ENCODE measurements at regions not wholly inside any gene's neighbourhood (a gene's known extent, or its start where the extent isn't known, plus 50 kb on each side); places are given as distances from the start of the nearest gene placed in this dataset.

DNA sequence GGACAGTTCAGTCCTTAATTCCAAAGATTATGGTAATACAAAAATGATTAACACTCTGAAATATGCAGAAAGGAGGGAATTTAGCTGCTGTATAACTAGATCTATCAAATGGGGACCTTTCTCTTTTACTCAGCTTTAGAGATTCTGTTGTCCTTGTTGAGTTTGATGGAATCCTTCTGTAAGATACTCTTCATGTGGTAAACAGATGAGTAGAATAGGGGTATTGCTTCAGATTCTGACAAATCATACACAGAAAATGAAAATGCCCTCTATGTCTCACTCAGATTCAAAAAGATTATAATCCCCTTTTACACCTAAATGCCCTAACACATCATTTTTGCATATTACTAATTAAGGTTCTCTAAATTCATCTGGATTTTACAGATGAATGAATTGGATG, 50.7 kb downstream of the ARHGAP35 start:
- no peak overlapping the region for H3K4me3 ChIP-seq (ENCODE audit: insufficient read depth, low read depth, low read length)
- H3K36me3 ChIP-seq (replicated peaks; ENCODE audit: control insufficient read depth, insufficient read depth, low read length): no peaks in the 10 kb centered on the region
- H3K27me3 ChIP-seq (ENCODE audit: control insufficient read depth, insufficient read depth, low read length): no peaks in the 10 kb centered on the region
- no peak for DNase-seq

- DNase-seq: no peak
- no peak overlapping the region for H3K4me3 ChIP-seq (ENCODE audit: insufficient read depth, low read depth, low read length)
Observed at GRCh38 chr19:46913198-46913851, 52.5 kb downstream of the ARHGAP35 start.

GRCh38 chr19:46913852-46914430, 53.1 kb downstream of the ARHGAP35 start:
- Histone ChIP-seq H3K36me3 (replicated peaks; ENCODE audit: control insufficient read depth, insufficient read depth, low read length) (peaks cover 1% of the 10 kb centered on the region), H3K27me3 (ENCODE audit: control insufficient read depth, insufficient read depth, low read length) (no peaks in the 10 kb centered on the region), H3K4me3 (ENCODE audit: insufficient read depth, low read depth, low read length) (no peak overlapping the region)
- DNase-seq: no peak

More at GRCh38 chr19:46913198-46913851, 52.5 kb downstream of the ARHGAP35 start:
- no peaks in the 10 kb centered on the region for H3K27me3 ChIP-seq (ENCODE audit: control insufficient read depth, insufficient read depth, low read length)
- H3K36me3 ChIP-seq (replicated peaks; ENCODE audit: control insufficient read depth, insufficient read depth, low read length): no peaks in the 10 kb centered on the region

GRCh38 chr19:46915386-46915785, 54.6 kb downstream of the ARHGAP35 start:
- DNase-seq: no peak
- Histone ChIP-seq H3K36me3 (replicated peaks; ENCODE audit: control insufficient read depth, insufficient read depth, low read length) (peaks cover 4% of the 10 kb centered on the region), H3K27me3 (ENCODE audit: control insufficient read depth, insufficient read depth, low read length) (no peaks in the 10 kb centered on the region), H3K4me3 (ENCODE audit: insufficient read depth, low read depth, low read length) (no peak overlapping the region)

- Histone ChIP-seq H3K36me3 (replicated peaks; ENCODE audit: control insufficient read depth, insufficient read depth, low read length) (peaks cover 8% of the 10 kb centered on the region), H3K4me3 (ENCODE audit: insufficient read depth, low read depth, low read length) (no peak overlapping the region), H3K27me3 (ENCODE audit: control insufficient read depth, insufficient read depth, low read length) (no peaks in the 10 kb centered on the region)
- DNase-seq: no peak
Observed at GRCh38 chr19:46917002-46917401, 56.2 kb downstream of the ARHGAP35 start.

DNA sequence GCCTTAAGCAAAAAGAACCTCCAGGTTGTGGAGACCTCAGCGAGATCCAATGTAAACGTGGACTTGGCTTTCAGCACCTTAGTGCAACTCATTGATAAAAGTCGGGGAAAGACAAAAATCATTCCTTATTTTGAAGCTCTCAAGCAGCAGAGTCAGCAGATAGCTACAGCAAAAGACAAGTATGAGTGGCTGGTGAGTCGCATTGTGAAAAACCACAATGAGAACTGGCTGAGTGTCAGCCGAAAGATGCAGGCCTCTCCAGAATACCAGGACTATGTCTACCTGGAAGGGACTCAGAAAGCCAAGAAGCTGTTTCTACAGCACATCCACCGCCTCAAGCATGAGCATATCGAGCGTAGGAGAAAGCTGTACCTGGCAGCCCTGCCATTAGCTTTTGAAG, 58.5 kb downstream of the ARHGAP35 start:
- Histone ChIP-seq H3K36me3 (replicated peaks; ENCODE audit: control insufficient read depth, insufficient read depth, low read length) (peaks cover 10% of the 10 kb centered on the region), H3K27me3 (ENCODE audit: control insufficient read depth, insufficient read depth, low read length) (no peaks in the 10 kb centered on the region), H3K4me3 (ENCODE audit: insufficient read depth, low read depth, low read length) (no peak overlapping the region)
- DNase-seq: no peak

DNA sequence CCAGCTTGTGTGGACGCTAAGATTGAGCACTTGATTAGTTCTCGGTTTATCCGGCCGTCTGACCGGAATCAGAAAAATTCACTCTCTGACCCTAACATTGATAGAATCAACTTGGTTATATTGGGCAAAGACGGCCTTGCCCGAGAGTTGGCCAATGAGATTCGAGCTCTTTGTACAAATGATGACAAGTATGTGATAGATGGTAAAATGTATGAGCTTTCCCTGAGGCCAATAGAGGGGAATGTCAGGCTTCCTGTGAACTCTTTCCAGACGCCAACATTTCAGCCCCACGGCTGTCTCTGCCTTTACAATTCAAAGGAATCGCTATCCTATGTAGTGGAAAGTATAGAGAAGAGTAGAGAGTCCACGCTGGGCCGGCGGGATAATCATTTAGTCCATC, 59.6 kb downstream of the ARHGAP35 start:
- no peak for DNase-seq
- Histone ChIP-seq H3K36me3 (replicated peaks; ENCODE audit: control insufficient read depth, insufficient read depth, low read length) (peaks cover 10% of the 10 kb centered on the region), H3K27me3 (ENCODE audit: control insufficient read depth, insufficient read depth, low read length) (no peaks in the 10 kb centered on the region), H3K4me3 (ENCODE audit: insufficient read depth, low read depth, low read length) (no peak overlapping the region)

GRCh38 chr19:46921071-46921470, 60.3 kb downstream of the ARHGAP35 start:
- Histone ChIP-seq H3K4me3 (ENCODE audit: insufficient read depth, low read depth, low read length) (no peak overlapping the region), H3K27me3 (ENCODE audit: control insufficient read depth, insufficient read depth, low read length) (no peaks in the 10 kb centered on the region), H3K36me3 (replicated peaks; ENCODE audit: control insufficient read depth, insufficient read depth, low read length) (peaks cover 10% of the 10 kb centered on the region)
- no peak for DNase-seq

- Histone ChIP-seq H3K27me3 (ENCODE audit: control insufficient read depth, insufficient read depth, low read length) (no peaks in the 10 kb centered on the region), H3K4me3 (ENCODE audit: insufficient read depth, low read depth, low read length) (no peak overlapping the region), H3K36me3 (replicated peaks; ENCODE audit: control insufficient read depth, insufficient read depth, low read length) (peaks cover 10% of the 10 kb centered on the region)
- DNase-seq: no peak
Observed at GRCh38 chr19:46922465-46922864, 61.7 kb downstream of the ARHGAP35 start.

DNA sequence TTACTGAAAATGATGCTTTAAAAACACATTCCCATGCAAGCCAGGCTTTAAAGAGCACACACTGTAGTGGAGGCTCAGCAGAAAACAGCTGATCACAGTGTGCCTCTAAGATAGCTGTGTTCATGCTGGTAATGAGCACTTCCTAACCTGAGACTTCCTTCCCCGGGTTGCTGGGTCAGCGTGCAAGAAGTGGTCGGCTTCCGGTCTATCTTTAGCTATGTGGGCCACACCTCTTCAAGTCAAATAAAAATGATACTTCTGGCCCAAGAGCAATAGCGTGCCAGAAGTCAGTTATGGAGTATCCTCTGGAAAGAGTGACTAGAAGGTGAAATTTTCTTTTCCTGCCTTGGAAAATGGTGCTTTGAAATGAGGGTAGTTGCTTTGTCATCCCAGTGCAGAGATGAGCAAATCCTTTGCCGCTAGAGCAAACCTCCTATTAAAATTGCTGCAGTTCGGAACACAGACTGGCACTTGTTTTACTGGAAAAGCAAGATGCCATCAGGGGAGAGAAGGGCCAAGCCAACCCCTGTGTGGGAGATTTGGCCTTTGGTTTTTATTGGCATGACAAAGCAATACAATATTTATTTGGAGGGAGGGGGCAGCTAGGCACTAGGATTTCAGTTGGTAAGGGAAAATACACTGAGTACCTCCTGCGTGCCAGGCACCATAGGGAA, 64.2 kb downstream of the ARHGAP35 start:
- H3K27me3 ChIP-seq (ENCODE audit: control insufficient read depth, insufficient read depth, low read length): no peaks in the 10 kb centered on the region
- H3K36me3 ChIP-seq (replicated peaks; ENCODE audit: control insufficient read depth, insufficient read depth, low read length): peaks cover 5% of the 10 kb centered on the region
- DNase-seq: no peak
- no peak overlapping the region for H3K4me3 ChIP-seq (ENCODE audit: insufficient read depth, low read depth, low read length)

- DNase-seq: no peak
- Histone ChIP-seq H3K4me3 (ENCODE audit: insufficient read depth, low read depth, low read length) (no peak overlapping the region), H3K36me3 (replicated peaks; ENCODE audit: control insufficient read depth, insufficient read depth, low read length) (peaks cover 5% of the 10 kb centered on the region), H3K27me3 (ENCODE audit: control insufficient read depth, insufficient read depth, low read length) (no peaks in the 10 kb centered on the region)
Observed at GRCh38 chr19:46925548-46925950, 64.8 kb downstream of the ARHGAP35 start.

GRCh38 chr19:46926170-46927071, 65.6 kb downstream of the ARHGAP35 start:
- H3K27me3 ChIP-seq (ENCODE audit: control insufficient read depth, insufficient read depth, low read length): no peaks in the 10 kb centered on the region
- H3K36me3 ChIP-seq (replicated peaks; ENCODE audit: control insufficient read depth, insufficient read depth, low read length): peaks cover 2% of the 10 kb centered on the region; the same call in 1 of the 2 replicates
- DNase-seq: no peak
- H3K4me3 ChIP-seq (ENCODE audit: insufficient read depth, low read depth, low read length): no peak overlapping the region

DNA sequence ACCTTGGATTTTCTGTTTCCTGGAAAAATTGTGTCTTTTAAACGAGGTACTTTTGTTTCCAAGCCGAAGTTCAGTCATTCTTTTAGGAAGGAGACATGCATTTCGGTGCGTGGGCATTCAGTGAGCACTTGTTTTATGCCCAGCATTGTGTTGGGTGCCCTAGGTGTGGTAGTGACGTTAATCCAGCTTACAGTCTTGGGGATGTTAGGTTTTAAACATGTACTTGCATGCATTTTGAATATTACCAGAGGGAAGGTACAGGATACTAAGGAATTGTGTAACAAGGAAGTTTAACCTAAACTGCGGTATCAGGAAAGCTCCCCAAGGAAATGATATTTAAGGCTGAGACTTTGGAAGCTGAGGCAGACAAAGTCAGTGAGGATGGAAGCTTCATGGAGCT, 66.3 kb downstream of the ARHGAP35 start:
- DNase-seq: no peak
- Histone ChIP-seq H3K27me3 (ENCODE audit: control insufficient read depth, insufficient read depth, low read length) (no peaks in the 10 kb centered on the region), H3K36me3 (replicated peaks; ENCODE audit: control insufficient read depth, insufficient read depth, low read length) (peaks cover 2% of the 10 kb centered on the region; the same call in 1 of the 2 replicates), H3K4me3 (ENCODE audit: insufficient read depth, low read depth, low read length) (no peak overlapping the region)

GRCh38 chr19:46927893-46928292, 67.1 kb downstream of the ARHGAP35 start:
- H3K4me3 ChIP-seq (ENCODE audit: insufficient read depth, low read depth, low read length): no peak overlapping the region
- no peaks in the 10 kb centered on the region for H3K27me3 ChIP-seq (ENCODE audit: control insufficient read depth, insufficient read depth, low read length)
- no peaks in the 10 kb centered on the region for H3K36me3 ChIP-seq (replicated peaks; ENCODE audit: control insufficient read depth, insufficient read depth, low read length)
- no peak for DNase-seq

Data from H7 (cell line).